ENCODE measurements at regions not wholly inside any gene's neighbourhood (a gene's known extent, or its start where the extent isn't known, plus 50 kb on each side); places are given as distances from the start of the nearest gene placed in this dataset.

DNA sequence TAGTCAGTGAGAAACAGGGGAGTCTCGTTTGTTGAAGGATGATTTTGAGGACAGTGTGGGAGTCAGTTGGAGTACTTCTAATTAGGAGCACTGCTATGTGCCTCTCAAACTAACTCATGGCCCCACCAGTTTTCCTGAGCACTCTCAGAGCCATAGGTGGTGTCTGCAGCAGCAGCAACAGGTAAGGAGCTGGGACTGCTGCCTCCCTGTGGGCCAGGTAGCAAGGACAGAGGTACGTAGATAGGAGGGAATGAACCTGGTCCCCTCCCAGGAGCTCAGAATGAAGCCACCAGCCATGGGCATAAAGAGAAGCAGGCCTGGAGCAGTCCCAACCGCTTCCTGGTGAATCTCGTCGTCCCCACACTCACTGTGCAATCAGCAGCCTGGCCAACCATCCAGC lies 183.4 kb downstream of the BUD13 start:
- TF ChIP-seq, protein P1, sequence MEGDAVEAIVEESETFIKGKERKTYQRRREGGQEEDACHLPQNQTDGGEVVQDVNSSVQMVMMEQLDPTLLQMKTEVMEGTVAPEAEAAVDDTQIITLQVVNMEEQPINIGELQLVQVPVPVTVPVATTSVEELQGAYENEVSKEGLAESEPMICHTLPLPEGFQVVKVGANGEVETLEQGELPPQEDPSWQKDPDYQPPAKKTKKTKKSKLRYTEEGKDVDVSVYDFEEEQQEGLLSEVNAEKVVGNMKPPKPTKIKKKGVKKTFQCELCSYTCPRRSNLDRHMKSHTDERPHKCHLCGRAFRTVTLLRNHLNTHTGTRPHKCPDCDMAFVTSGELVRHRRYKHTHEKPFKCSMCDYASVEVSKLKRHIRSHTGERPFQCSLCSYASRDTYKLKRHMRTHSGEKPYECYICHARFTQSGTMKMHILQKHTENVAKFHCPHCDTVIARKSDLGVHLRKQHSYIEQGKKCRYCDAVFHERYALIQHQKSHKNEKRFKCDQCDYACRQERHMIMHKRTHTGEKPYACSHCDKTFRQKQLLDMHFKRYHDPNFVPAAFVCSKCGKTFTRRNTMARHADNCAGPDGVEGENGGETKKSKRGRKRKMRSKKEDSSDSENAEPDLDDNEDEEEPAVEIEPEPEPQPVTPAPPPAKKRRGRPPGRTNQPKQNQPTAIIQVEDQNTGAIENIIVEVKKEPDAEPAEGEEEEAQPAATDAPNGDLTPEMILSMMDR (IDR thresholded peaks at IDR 0.05), result no peak
- TF ChIP-seq POLR2A (IDR thresholded peaks at IDR 0.05), result no peak
- TF ChIP-seq POLR2AphosphoS5 (IDR thresholded peaks at IDR 0.05), result no peak
- no peak for TF ChIP-seq EP300 (IDR thresholded peaks at IDR 0.05)

Measured in gastroesophageal sphincter (tissue), 3 donors.